ENCODE measurements at regions not wholly inside any gene's neighbourhood (a gene's known extent, or its start where the extent isn't known, plus 50 kb on each side); places are given as distances from the start of the nearest gene placed in this dataset.

- TF ChIP-seq CTCF (conservative IDR thresholded peaks at IDR 0.05), result no peak
- TF ChIP-seq EZH2 (IDR thresholded peaks at IDR 0.05; ENCODE audit: low read depth), result no peak
Observed at GRCh38 chr4:136962868-136963267, 569.4 kb downstream of the PCDH18 start.

All from PC-9 (cell line).